ENCODE measurements at regions not wholly inside any gene's neighbourhood (a gene's known extent, or its start where the extent isn't known, plus 50 kb on each side); places are given as distances from the start of the nearest gene placed in this dataset.

DNA sequence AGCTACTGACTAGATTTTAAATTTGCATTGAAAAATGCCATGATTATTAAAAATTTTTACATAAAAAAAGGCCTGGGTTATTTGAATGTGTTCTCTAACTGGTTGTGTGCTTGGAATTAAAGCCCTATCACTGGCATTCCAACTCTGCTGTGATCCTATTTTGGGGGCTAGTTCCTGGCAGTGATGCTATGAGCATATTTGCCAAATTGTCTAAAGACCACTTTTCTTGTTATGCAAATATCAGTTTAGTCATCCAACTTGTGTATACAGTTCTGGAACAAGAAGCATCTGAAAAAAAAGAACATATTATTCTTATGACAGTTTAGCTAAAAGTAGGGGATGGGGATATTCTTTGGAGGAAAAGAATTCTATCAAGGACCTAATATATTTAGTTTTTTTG lies 243.4 kb upstream of the ZNF717 start:
- Histone ChIP-seq H3K9me2 (replicated peaks; ENCODE audit: insufficient read depth, low read length) (no peaks in the 10 kb centered on the region), H3K4me1 (ENCODE audit: low read length) (no peaks in the 10 kb centered on the region), H3K9ac (ENCODE audit: low read length) (no peak overlapping the region), H3F3A (ENCODE audit: insufficient read depth, low read length) (no peaks in the 10 kb centered on the region), H3K36me3 (replicated peaks; ENCODE audit: insufficient read depth, low read length) (no peaks in the 10 kb centered on the region), H3K4me2 (ENCODE audit: low read depth, low read length) (no peak overlapping the region), H3K27ac (ENCODE audit: low read length) (no peak overlapping the region), H3K4me3 (ENCODE audit: low read length) (no peak overlapping the region), H3K9me3 (replicated peaks; ENCODE audit: insufficient read depth, low read length) (no peaks in the 10 kb centered on the region), H2AFZ (ENCODE audit: low read length) (no peak overlapping the region), H4K20me1 (ENCODE audit: insufficient read depth, low read length) (no peaks in the 10 kb centered on the region), H3K79me2 (ENCODE audit: low read length) (no peaks in the 10 kb centered on the region), H3K27me3 (replicated peaks; ENCODE audit: insufficient read depth, low read length) (no peaks in the 10 kb centered on the region)
- DNase-seq, result no peak
- TF ChIP-seq CTCF (IDR thresholded peaks at IDR 0.05; ENCODE audit: low read length), result no peak
- TF ChIP-seq EZH2phosphoT487 (IDR thresholded peaks at IDR 0.05; ENCODE audit: low read length), result no peak
- TF ChIP-seq EZH2 (optimal IDR thresholded peaks at IDR 0.05; ENCODE audit: low read depth, low read length), result no peak

DNA sequence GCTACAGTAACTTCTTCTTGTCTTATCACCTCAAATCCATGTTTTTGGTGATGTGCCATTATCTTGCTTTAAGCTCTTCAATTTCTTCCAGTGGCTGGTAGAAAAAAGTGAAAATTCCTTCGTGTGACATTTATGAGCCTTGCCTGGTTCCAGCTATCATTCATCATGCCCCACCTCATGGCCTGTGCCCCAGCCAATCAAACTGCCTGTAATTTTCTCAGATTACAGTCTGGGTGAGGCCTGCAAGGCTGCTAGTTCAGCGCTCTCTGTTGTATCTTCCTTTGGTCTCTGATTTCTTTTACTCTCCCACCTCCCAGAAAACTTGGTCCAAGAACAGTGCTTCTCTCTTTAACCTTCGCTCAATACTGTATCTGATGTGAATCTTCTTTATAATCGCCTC lies 249.3 kb upstream of the ZNF717 start:
- H2AFZ ChIP-seq (ENCODE audit: low read length), result no peak overlapping the region
- no peak overlapping the region for H3K4me2 ChIP-seq (ENCODE audit: low read depth, low read length)
- H3K79me2 ChIP-seq (ENCODE audit: low read length), result no peaks in the 10 kb centered on the region
- no peak for DNase-seq
- H3K27me3 ChIP-seq (replicated peaks; ENCODE audit: insufficient read depth, low read length), result no peaks in the 10 kb centered on the region
- TF ChIP-seq CTCF (IDR thresholded peaks at IDR 0.05; ENCODE audit: low read length), result no peak
- no peak for TF ChIP-seq EZH2phosphoT487 (IDR thresholded peaks at IDR 0.05; ENCODE audit: low read length)
- no peak for TF ChIP-seq EZH2 (optimal IDR thresholded peaks at IDR 0.05; ENCODE audit: low read depth, low read length)
- no peaks in the 10 kb centered on the region for H3K9me2 ChIP-seq (replicated peaks; ENCODE audit: insufficient read depth, low read length)
- H3K4me3 ChIP-seq (ENCODE audit: low read length), result no peak overlapping the region
- H3K9me3 ChIP-seq (replicated peaks; ENCODE audit: insufficient read depth, low read length), result no peaks in the 10 kb centered on the region
- peaks cover 13% of the 10 kb centered on the region; the same call in 1 of the 2 replicates for H3K4me1 ChIP-seq (ENCODE audit: low read length)
- no peak overlapping the region for H3K9ac ChIP-seq (ENCODE audit: low read length)
- no peaks in the 10 kb centered on the region for H4K20me1 ChIP-seq (ENCODE audit: insufficient read depth, low read length)
- no peaks in the 10 kb centered on the region for H3K36me3 ChIP-seq (replicated peaks; ENCODE audit: insufficient read depth, low read length)
- no peaks in the 10 kb centered on the region for H3F3A ChIP-seq (ENCODE audit: insufficient read depth, low read length)
- H3K27ac ChIP-seq (ENCODE audit: low read length), result no peak overlapping the region

DNA sequence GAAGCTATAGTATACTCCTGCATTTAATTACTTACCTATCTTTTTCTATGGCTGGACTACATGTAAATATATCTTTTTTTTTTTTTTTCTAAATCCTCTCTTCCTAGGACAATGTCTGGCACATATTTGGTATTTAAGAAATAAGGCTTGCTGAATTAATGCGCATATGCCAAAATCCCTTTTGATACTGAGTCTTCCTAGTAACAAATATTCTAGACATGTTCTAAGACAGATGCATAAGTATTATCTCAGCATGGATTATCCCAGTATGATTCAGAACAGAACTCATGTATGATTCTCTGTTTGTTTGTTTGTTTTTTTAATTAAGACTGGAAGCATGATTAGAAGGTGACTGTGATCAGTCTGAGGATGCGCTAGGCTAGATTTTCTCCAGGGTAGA lies 249.8 kb upstream of the ZNF717 start:
- Histone ChIP-seq H3K4me2 (ENCODE audit: low read depth, low read length) (no peak overlapping the region), H3K27ac (ENCODE audit: low read length) (no peak overlapping the region), H3K79me2 (ENCODE audit: low read length) (no peaks in the 10 kb centered on the region), H3K4me3 (ENCODE audit: low read length) (no peak overlapping the region), H4K20me1 (ENCODE audit: insufficient read depth, low read length) (no peaks in the 10 kb centered on the region), H3F3A (ENCODE audit: insufficient read depth, low read length) (no peaks in the 10 kb centered on the region), H3K9ac (ENCODE audit: low read length) (no peak overlapping the region), H3K27me3 (replicated peaks; ENCODE audit: insufficient read depth, low read length) (no peaks in the 10 kb centered on the region), H3K9me2 (replicated peaks; ENCODE audit: insufficient read depth, low read length) (no peaks in the 10 kb centered on the region), H3K9me3 (replicated peaks; ENCODE audit: insufficient read depth, low read length) (no peaks in the 10 kb centered on the region), H3K36me3 (replicated peaks; ENCODE audit: insufficient read depth, low read length) (no peaks in the 10 kb centered on the region), H2AFZ (ENCODE audit: low read length) (no peak overlapping the region), H3K4me1 (ENCODE audit: low read length) (peaks cover 13% of the 10 kb centered on the region; the same call in 1 of the 2 replicates)
- DNase-seq, result no peak
- TF ChIP-seq CTCF (IDR thresholded peaks at IDR 0.05; ENCODE audit: low read length) (no peak), EZH2 (optimal IDR thresholded peaks at IDR 0.05; ENCODE audit: low read depth, low read length) (no peak)
